ENCODE measurements at regions not wholly inside any gene's neighbourhood (a gene's known extent, or its start where the extent isn't known, plus 50 kb on each side); places are given as distances from the start of the nearest gene placed in this dataset.

GRCh38 chr7:94261067-94261466 is 133.6 kb upstream of the COL1A2 start:
- FAIRE-seq: no peak
- ChIA-PET CTCF (no interaction called here), POLR2A (no interaction called here)
- no peak for DNase-seq (ENCODE audit: low read depth in 1 of 2, low spot score in 1 of 2)
- no peak overlapping the region for H3K4me3 ChIP-seq
- ATAC-seq: no peak
- H3K9me3 ChIP-seq: no peaks in the 10 kb centered on the region
- no peak for TF ChIP-seq ELK1 (IDR thresholded peaks at IDR 0.05; ENCODE audit: low read depth, low read length)
- TF ChIP-seq HEYL (CRISPR knock-in tag; IDR thresholded peaks at IDR 0.05): no peak
- TF ChIP-seq MAX (IDR thresholded peaks at IDR 0.05): no peak
- no peak for TF ChIP-seq CBX8 (IDR thresholded peaks at IDR 0.05)
- no peak for TF ChIP-seq TP53 (CRISPR knock-in tag; IDR thresholded peaks at IDR 0.05)
- TF ChIP-seq JUN (IDR thresholded peaks at IDR 0.05): no peak
- no peak for TF ChIP-seq SMC3 (IDR thresholded peaks at IDR 0.05)
- TF ChIP-seq MYC (IDR thresholded peaks at IDR 0.05; ENCODE audit: borderline replicate concordance, low read length): no peak
- TF ChIP-seq KDM5A (IDR thresholded peaks at IDR 0.05): no peak
- TF ChIP-seq RNF2 (IDR thresholded peaks at IDR 0.05; ENCODE audit: borderline replicate concordance, low read depth): no peak
- TF ChIP-seq FOXS1 (CRISPR knock-in tag; IDR thresholded peaks at IDR 0.05): no peak
- WGBS (ENCODE audit: missing lambda C conversion rate): 86% methylated on average over 6 of the region's 6 CpGs
- H3K4me2 ChIP-seq: no peak overlapping the region
- no peak overlapping the region for H3K27ac ChIP-seq
- H3K4me1 ChIP-seq: no peaks in the 10 kb centered on the region

GRCh38 chr7:94264756-94265155 is 129.9 kb upstream of the COL1A2 start:
- Histone ChIP-seq H3K4me3 (no peak overlapping the region), H3K9me3 (no peaks in the 10 kb centered on the region), H3K4me1 (no peaks in the 10 kb centered on the region), H3K27ac (no peak overlapping the region), H3K4me2 (no peak overlapping the region)
- CTCF ChIA-PET: no interaction called here
- ATAC-seq: no peak
- POLR2A ChIA-PET: no interaction called here
- no peak for DNase-seq (ENCODE audit: low read depth in 1 of 2, low spot score in 1 of 2)
- FAIRE-seq: no peak
- TF ChIP-seq EHMT2 (IDR thresholded peaks at IDR 0.05; ENCODE audit: low read depth) (no peak), RFX5 (IDR thresholded peaks at IDR 0.05) (no peak), NFE2L2 (conservative IDR thresholded peaks at IDR 0.05; ENCODE audit: low read length) (no peak), CHD4 (IDR thresholded peaks at IDR 0.05; ENCODE audit: borderline replicate concordance) (no peak), KDM5A (IDR thresholded peaks at IDR 0.05) (no peak), BHLHE40 (IDR thresholded peaks at IDR 0.05; ENCODE audit: low read depth, low read length) (no peak), FOXS1 (CRISPR knock-in tag; IDR thresholded peaks at IDR 0.05) (no peak), TP53 (CRISPR knock-in tag; IDR thresholded peaks at IDR 0.05) (no peak), MAFK (IDR thresholded peaks at IDR 0.05; ENCODE audit: partially characterized antibody) (no peak), CBX8 (IDR thresholded peaks at IDR 0.05) (no peak), JUNB (IDR thresholded peaks at IDR 0.05) (no peak), BCL3 (IDR thresholded peaks at IDR 0.05) (no peak)

- ChIA-PET CTCF (no interaction called here), POLR2A (no interaction called here)
- H3K9me3 ChIP-seq: no peaks in the 10 kb centered on the region
- no peak for DNase-seq (ENCODE audit: low read depth in 1 of 2, low spot score in 1 of 2)
- TF ChIP-seq NFE2L2 (conservative IDR thresholded peaks at IDR 0.05; ENCODE audit: low read length) (no peak), ATOH8 (CRISPR knock-in tag; IDR thresholded peaks at IDR 0.05; ENCODE audit: low read depth) (no peak), EP300 (IDR thresholded peaks at IDR 0.05) (no peak)
- no peak overlapping the region for H3K4me2 ChIP-seq
- H3K27ac ChIP-seq: no peak overlapping the region
- no peaks in the 10 kb centered on the region for H3K4me1 ChIP-seq
- H3K4me3 ChIP-seq: no peak overlapping the region
- no peak for ATAC-seq
- 72% methylated on average over 2 of the region's 2 CpGs for WGBS (ENCODE audit: missing lambda C conversion rate)
- FAIRE-seq: no peak
Observed at GRCh38 chr7:94265456-94265855, 129.2 kb upstream of the COL1A2 start.
